A673 (cell line): ENCODE measurements at regions not wholly inside any gene's neighbourhood (a gene's known extent, or its start where the extent isn't known, plus 50 kb on each side); places are given as distances from the start of the nearest gene placed in this dataset.

Experiments
- BruUV-seq: library from RNA; stranded (reverse); fragments of 400-500 nt; replicated peaks from 2 replicates; lab custom pipeline; 2021; lab: Mats Ljungman, UMichigan
- CTCF ChIA-PET: fragments of 300-600 bp; sonication (Branson Sonifier 250); formaldehyde crosslinking; loops from one replicate; lab custom pipeline; 2022; ENCODE audit warnings: antibody characterized with exemption; lab: Charles Lee
- POLR2A ChIA-PET: fragments of 300-600 bp; sonication (Branson Sonifier 250); formaldehyde crosslinking; loops from one replicate; lab custom pipeline; 2022; ENCODE audit warnings: antibody characterized with exemption; ENCODE audit not compliant: low non-redundant PET; lab: Charles Lee
- DNase-seq: peaks from one replicate; pipeline ENCODE4 v3.0.0-alpha.2; 2015; ENCODE audit warnings: low spot score
- H3K27ac ChIP-seq: fragments of 200-600 bp; sonication (generic); 2 replicates; pipeline ENCODE4 v1.5.1; 2016; ENCODE audit warnings: mixed run types, low read depth, mild to moderate bottlenecking, mixed read lengths, antibody characterized with exemption, low read length; ENCODE audit not compliant: poor library complexity, severe bottlenecking
- H3K27me3 ChIP-seq: fragments of 200-600 bp; sonication (generic); replicated peaks from 2 replicates; pipeline ENCODE4 v1.6.1; 2017; ENCODE audit warnings: mixed run types, low read depth, mild to moderate bottlenecking, mixed read lengths, antibody characterized with exemption, low read length; ENCODE audit not compliant: insufficient read depth, poor library complexity
- H3K36me3 ChIP-seq: fragments of 200-600 bp; sonication (generic); 2 replicates; pipeline ENCODE4 v1.6.1; 2016; ENCODE audit warnings: mixed run types, mild to moderate bottlenecking, mixed read lengths, antibody characterized with exemption, low read length; ENCODE audit not compliant: insufficient read depth, poor library complexity, severe bottlenecking
- H3K4me1 ChIP-seq: fragments of 200-600 bp; sonication (generic); 2 replicates; pipeline ENCODE4 v1.6.1; 2017; ENCODE audit warnings: mixed run types, mild to moderate bottlenecking, mixed read lengths, antibody characterized with exemption, low read length; ENCODE audit not compliant: insufficient read depth, poor library complexity, severe bottlenecking
- H3K4me3 ChIP-seq: fragments of 200-600 bp; sonication (generic); 2 replicates; pipeline ENCODE4 v1.5.1; 2016; ENCODE audit warnings: low read depth, mixed run types, mild to moderate bottlenecking, mixed read lengths, low read length; ENCODE audit not compliant: poor library complexity, severe bottlenecking
- H3K9me3 ChIP-seq: fragments of 200-600 bp; sonication (generic); 2 replicates; pipeline ENCODE4 v1.6.1; 2016; ENCODE audit warnings: mixed run types, low read depth, mild to moderate bottlenecking, mixed read lengths, antibody characterized with exemption, low read length; ENCODE audit not compliant: poor library complexity, severe bottlenecking
- CTCF ChIP-seq: fragments of 300-800, 200-600 bp; sonication (generic); conservative IDR thresholded peaks from 2 replicates; pipeline ENCODE4 v1.5.1; 2017; ENCODE audit warnings: low read depth, mild to moderate bottlenecking, antibody characterized with exemption, low read length, moderate library complexity, mixed read lengths
- EZH2 ChIP-seq: fragments of 200-600 bp; sonication (generic); IDR thresholded peaks from 2 replicates; pipeline ENCODE4 v1.6.1; 2017; ENCODE audit warnings: borderline replicate concordance, low read depth, mild to moderate bottlenecking, mixed read lengths, antibody characterized with exemption, low read length; ENCODE audit not compliant: poor library complexity, severe bottlenecking
- intact Hi-C: fragments of 100-400 bp; cut with micrococcal nuclease; formaldehyde crosslinking; loops from one replicate; pipeline ENCODE4 v1.10.0; 2022; ENCODE audit not compliant: unreplicated experiment

- Histone ChIP-seq H3K27me3 (no peaks in the 10 kb centered on the region), H3K36me3 (no peaks in the 10 kb centered on the region), H3K4me1 (no peaks in the 10 kb centered on the region), H3K9me3 (peaks cover 6% of the 10 kb centered on the region), H3K27ac (no peak overlapping the region), H3K4me3 (no peak overlapping the region)
- no peak for DNase-seq
- POLR2A ChIA-PET, result no interaction called here
- CTCF ChIA-PET, result no interaction called here
- BruUV-seq, result no TSS peak
- intact Hi-C loops, result no loop called here
- TF ChIP-seq EZH2 (no peak), CTCF (no peak)
These were observed 235.8 kb upstream of the ALG10 start for GRCh38 chr12:33786532-33786931.

GRCh38 chr12:33794954-33795353 lies 227.3 kb upstream of the ALG10 start:
- no peaks in the 10 kb centered on the region for H3K36me3 ChIP-seq
- TF ChIP-seq CTCF, result no peak
- TF ChIP-seq EZH2, result no peak
- no peak overlapping the region for H3K27ac ChIP-seq
- ChIA-PET POLR2A (no interaction called here), CTCF (no interaction called here)
- BruUV-seq, result no TSS peak
- intact Hi-C loops, result no loop called here
- no peak overlapping the region for H3K4me3 ChIP-seq
- H3K4me1 ChIP-seq, result no peaks in the 10 kb centered on the region
- H3K9me3 ChIP-seq, result peaks cover 11% of the 10 kb centered on the region
- H3K27me3 ChIP-seq, result no peaks in the 10 kb centered on the region
- no peak for DNase-seq

- Histone ChIP-seq H3K9me3 (peaks cover 11% of the 10 kb centered on the region), H3K4me3 (no peak overlapping the region), H3K4me1 (no peaks in the 10 kb centered on the region), H3K27me3 (no peaks in the 10 kb centered on the region), H3K27ac (no peak overlapping the region), H3K36me3 (no peaks in the 10 kb centered on the region)
- DNase-seq, result no peak
- CTCF ChIA-PET, result no interaction called here
- intact Hi-C loops, result no loop called here
- BruUV-seq, result no TSS peak
- POLR2A ChIA-PET, result no interaction called here
- TF ChIP-seq EZH2, result no peak
- TF ChIP-seq CTCF, result no peak
These were observed 226.8 kb upstream of the ALG10 start for GRCh38 chr12:33795536-33795935.
